OCI-M1 (cell line): ENCODE measurements at regions not wholly inside any gene's neighbourhood (a gene's known extent, or its start where the extent isn't known, plus 50 kb on each side); places are given as distances from the start of the nearest gene placed in this dataset.

Experiments
- DNase-seq: peaks from one replicate; lab custom pipeline; 2025; lab: John Stamatoyannopoulos, UW

- peak; percentile 14 for DNase-seq
Observed at GRCh38 chr1:201771466-201771865, 57.5 kb upstream of the IPO9 start.

- no peak for DNase-seq
Observed at GRCh38 chr1:201772178-201772577, 56.8 kb upstream of the IPO9 start.

GRCh38 chr1:201773764-201774163 lies 55.2 kb upstream of the IPO9 start:
- DNase-seq = no peak

GRCh38 chr1:201774224-201774982 lies 54.6 kb upstream of the IPO9 start:
- DNase-seq = no peak

- no peak for DNase-seq
Observed at GRCh38 chr1:201774983-201775344, 54.0 kb upstream of the IPO9 start.

- no peak for DNase-seq
Observed at GRCh38 chr1:201775380-201775779, 53.6 kb upstream of the IPO9 start.

- DNase-seq = no peak
Observed at GRCh38 chr1:201778279-201779065, 50.5 kb upstream of the IPO9 start.
